ENCODE measurements at regions not wholly inside any gene's neighbourhood (a gene's known extent, or its start where the extent isn't known, plus 50 kb on each side); places are given as distances from the start of the nearest gene placed in this dataset.

DNA sequence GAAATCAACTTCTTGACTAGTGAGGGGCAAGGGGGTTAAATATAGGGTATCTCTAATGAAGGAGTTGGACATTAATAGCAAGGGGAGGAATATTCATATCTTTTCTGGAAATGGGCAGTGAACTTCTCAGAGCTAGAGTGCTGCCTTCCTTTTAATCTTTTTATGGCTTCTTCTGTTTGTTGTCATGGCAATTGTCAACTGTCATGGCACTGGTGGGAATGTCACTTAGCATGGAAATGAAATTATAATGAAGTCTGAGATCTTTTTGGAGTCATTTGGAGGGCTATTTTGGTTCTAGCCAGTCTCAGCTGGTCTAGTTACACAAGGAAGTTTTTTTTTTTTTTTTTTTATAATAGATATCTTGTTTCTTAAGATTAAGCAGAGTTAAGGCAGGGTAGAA, 250.2 kb downstream of the AASDHPPT start:
- DNase-seq, result no peak

GRCh38 chr11:106329273-106330018, 252.0 kb downstream of the AASDHPPT start:
- no peak for DNase-seq

GRCh38 chr11:106331176-106331575, 253.7 kb downstream of the AASDHPPT start:
- DNase-seq, result no peak

- DNase-seq, result no peak
Observed at GRCh38 chr11:106333678-106334077, 256.2 kb downstream of the AASDHPPT start.

GRCh38 chr11:106344394-106344793, 266.9 kb downstream of the AASDHPPT start:
- no peak for DNase-seq

DNA sequence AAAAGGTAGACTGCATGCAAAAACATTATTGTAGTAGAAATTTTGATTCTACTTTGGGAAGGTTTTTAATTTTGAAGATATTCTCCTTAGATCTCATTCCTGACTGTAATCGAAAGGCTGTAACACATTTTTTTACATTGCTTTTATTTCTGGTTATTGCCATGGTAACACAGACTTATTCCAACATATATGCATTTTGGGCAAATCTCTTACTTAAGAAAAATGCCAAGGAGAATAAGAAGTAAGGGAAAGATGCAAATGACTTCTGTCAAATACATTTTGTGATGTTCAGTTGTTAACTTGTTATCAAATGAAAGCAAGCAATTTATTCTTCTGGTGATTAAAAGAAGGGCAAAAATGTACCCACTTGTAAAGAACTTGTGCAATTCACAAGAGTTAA, 267.5 kb downstream of the AASDHPPT start:
- DNase-seq, result no peak

DNA sequence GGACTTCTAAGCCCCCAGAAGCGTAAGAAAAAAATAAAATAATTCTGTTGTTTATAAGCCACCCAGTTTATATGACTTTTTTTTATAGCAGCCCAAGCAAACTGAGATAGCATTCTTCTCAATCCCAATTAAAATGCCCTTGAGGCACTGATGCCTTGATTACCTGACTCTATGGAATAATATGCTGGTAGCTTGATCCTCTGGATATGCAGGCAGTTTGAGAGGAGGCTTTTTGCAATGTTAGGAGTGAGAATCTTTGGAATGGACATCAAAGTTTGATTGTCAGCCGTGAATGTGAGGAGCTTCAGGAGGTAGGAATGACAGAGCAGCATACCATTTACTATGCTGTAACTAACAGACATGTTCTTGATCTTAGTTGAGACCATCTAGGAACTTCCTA, 275.6 kb downstream of the AASDHPPT start:
- DNase-seq, result no peak

- DNase-seq, result no peak
Observed at GRCh38 chr11:106369224-106369623, 291.8 kb downstream of the AASDHPPT start.

DNA sequence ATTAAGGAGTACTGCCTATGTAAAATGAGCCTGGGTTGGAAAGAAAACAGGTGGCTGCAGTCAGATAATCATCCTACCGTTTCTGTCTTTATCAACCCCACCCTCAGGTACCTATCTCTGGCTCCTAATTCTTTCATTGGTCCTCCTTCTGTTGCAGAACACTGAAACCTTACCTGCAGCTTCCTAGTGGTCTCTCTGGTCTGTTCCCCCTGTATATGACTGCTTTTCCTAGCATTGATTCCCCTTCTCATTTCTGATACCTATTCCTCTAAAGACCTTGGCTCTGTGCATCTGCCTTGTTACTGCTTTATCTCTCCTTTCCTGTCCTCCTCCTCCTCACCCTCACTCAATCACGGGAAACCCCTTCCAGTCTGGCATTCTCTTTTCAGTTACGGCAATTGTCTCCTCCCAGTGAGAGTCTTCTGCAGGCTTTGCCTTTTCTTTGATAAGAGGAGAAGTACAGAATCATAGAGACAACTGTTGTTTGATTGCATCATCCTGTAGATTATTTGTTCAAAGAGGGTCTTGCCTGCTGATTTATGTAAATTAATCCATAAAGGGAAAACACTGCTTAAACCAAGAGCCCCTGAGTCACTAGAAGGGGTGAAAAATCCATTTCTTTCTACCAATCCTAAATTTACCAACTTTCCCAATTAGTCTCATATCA, 301.2 kb downstream of the AASDHPPT start:
- DNase-seq, result no peak

- no peak for DNase-seq
Observed at GRCh38 chr11:106379265-106379664, 301.8 kb downstream of the AASDHPPT start.

DNA sequence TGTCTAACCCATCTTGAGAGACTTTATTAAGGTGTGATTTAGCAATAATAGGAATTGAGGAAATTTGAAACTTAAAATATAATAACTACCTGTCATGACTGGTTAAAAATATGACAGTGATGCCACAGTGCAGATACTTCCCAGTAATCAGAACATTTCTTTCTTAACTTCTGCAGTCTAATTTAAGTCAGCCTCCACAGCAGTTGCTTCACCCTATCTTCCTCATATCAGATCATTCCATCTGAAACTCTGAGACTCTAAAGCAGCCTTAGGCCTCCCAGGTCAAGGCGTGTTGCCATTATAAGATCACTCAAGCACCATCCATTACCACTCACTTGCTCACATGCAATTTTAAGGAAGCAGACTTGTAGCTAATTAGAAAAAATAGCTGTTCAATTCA, 302.2 kb downstream of the AASDHPPT start:
- no peak for DNase-seq

GRCh38 chr11:106381895-106382294, 304.4 kb downstream of the AASDHPPT start:
- DNase-seq, result no peak

DNA sequence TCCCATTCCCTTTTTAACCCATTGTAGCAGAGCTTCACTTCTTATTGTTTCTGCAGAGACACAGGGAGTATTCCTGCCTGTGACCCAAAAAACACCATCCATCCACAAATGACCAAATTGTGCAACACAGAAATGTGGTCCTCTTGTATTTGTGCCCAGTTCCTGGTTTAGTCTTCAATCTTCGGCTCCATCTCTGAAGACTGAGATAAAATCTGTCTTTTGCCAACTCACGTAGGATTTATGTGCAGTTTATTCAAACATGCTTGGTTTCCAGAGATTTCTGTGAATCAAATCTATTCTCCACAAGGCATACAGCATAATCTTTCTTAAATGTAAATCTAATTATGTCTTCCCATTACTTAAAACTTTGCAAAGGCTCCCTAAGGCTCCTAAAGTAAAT, 307.0 kb downstream of the AASDHPPT start:
- DNase-seq, result no peak

- no peak for DNase-seq
Observed at GRCh38 chr11:106386519-106386918, 309.1 kb downstream of the AASDHPPT start.

GRCh38 chr11:106389101-106389500, 311.6 kb downstream of the AASDHPPT start:
- no peak for DNase-seq

DNA sequence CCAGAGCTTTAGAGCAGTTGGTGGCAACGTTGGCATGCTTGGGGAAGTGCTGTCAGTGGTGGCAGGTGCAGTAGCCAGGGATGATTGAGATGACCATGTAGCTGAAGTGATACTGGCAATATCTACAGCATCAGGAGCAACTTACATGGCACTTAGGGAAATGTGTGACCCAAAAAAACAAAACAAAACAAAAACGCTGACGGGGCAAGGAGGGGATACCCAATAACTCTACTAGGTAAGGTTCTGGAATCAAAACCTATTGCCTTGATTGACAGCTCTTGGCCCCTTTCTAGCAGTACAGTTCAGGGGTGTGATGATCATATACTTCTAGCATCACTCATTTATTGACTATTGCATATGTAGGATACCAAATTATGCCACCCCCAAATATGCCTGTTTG, 312.6 kb downstream of the AASDHPPT start:
- no peak for DNase-seq

- no peak for DNase-seq
Observed at GRCh38 chr11:106391771-106392420, 314.4 kb downstream of the AASDHPPT start.

GRCh38 chr11:106395716-106396349, 318.4 kb downstream of the AASDHPPT start:
- no peak for DNase-seq

DNA sequence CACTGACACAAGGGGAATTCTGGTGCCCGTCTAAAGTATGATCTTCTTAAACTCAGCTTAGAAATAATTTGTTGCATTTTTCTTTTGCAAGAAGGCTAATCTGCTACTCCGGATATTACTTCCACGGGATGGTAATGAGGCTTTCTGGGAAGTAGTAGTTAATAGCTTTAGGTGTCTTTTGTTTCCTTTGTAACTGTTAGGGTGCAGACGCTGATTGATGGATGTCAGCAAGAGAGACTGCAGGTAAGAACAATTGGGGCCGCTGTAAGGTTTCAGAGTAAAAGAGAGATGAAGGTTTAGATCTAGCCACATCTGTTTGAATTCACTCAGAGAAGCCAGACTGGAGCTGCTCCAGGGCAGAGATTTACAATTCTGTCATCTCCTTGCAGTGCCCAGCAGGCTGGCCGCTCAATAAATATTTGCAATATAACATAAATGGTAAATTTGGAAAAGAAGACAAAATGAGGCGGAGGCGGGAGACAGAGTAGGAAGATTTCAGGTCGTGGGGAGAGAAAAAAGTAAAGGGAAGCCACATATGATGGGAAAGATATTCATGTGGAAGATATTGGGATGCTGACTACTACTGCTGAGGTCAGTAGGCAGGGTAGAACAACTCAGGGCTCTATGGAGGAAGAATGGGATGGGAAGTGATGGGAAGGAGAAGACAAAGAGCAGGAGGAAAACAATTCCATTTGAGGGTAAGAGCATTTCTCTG, 320.5 kb downstream of the AASDHPPT start:
- DNase-seq, result no peak

GRCh38 chr11:106398502-106399075, 321.1 kb downstream of the AASDHPPT start:
- DNase-seq, result no peak

DNA sequence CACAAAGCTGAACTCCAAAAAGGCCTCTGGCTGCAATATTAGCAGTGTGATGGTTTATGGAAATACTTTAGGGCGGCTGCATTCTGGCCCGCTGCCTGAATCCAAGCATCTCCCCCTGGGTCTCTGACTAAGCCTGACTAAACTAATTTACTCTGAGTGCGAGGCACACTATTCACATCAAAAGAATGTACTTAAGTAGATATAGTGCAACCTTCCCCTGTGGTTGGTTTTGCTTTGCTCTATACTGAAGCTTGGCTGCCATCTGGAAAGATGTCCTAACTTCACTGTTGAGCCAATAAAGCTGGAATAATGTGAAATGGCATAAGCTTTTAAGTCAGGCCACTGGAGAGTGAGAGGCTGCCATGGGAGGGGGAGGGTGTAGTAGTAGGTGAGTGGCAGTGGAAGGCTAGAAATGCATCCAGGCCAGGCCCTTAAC, 321.6 kb downstream of the AASDHPPT start:
- no peak for DNase-seq

All from amygdala (tissue), 56 donors.